ENCODE measurements at regions not wholly inside any gene's neighbourhood (a gene's known extent, or its start where the extent isn't known, plus 50 kb on each side); places are given as distances from the start of the nearest gene placed in this dataset.

DNA sequence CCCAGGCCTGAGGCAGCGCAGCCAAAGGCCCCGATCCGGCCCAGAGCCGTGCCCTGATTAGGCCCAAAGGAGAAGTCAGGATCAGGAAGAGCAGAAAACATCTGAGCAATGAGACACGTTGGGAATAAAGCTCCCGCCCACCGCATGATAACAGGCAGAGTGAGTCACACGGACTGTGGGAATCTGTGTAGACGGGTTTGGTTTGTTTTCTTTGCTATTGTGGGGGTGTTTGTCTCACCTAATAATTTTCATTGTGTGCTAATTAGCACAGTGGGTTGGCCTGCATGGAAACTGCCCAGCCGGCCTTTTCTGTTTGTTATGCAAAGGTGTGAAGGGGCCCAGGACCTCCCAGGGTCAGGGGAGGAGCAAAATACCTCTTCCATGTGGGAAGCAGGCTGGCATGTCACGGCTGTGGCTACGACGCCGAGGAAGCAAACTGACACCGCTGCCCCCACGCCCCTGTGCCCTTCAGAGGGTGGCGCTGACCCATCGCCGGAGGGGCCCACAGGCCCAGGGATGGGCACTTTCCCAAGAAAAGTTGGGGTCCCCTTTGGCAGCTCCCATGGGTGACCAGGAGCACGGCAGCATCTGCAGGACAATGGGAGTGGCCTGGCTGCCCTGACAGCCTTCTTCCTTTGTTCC, 68.4 kb upstream of the CTDP1 start:
- DNase-seq (ENCODE audit: low spot score) = no peak
- Mint-ChIP-seq H3K36me3 (ENCODE audit: low read depth) (no peaks in the 10 kb centered on the region), H3K4me1 (ENCODE audit: low read depth) (no peaks in the 10 kb centered on the region), H3K27me3 (ENCODE audit: low read depth) (no peaks in the 10 kb centered on the region), H3K27ac (no peak overlapping the region), H3K4me3 (no peak overlapping the region), H3K9me3 (no peaks in the 10 kb centered on the region)

DNA sequence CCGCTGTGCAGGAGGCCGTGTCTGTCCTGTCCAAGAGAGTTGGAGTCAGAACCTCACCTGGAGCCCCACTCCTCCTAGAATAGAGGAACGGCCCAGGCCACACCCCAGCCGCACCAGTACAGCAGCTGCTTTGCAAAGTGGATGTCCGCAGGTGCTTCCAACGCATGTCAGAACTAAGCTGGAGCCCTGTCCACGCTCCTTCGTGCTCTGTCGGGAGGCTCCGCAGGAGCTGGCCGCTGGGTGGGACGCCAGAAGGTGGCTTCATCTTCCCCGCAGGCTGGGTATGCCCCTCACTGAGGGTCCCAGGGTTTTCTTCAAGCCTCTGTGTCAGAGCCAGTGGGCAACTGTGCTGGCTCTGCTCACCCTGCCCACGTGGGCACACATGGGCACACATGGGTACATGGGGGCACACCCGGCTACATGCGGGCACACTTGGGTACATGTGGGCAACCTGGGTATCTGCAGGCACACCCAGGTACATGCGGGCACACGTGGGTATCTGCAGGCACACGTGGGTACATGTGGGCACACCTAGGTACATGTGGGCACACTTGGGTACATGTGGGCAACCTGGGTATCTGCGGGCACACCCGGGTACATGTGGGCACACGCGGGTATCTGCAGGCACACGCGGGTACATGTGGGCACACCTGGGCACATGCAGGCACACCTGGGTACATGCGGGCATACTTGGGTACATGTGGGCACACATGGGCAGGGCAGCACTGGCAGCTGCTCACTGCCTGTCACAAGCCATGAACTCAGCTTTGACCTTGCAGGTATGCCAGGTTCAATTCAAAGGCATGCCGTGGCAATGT, 67.1 kb upstream of the CTDP1 start:
- no peaks in the 10 kb centered on the region for H3K36me3 Mint-ChIP-seq (ENCODE audit: low read depth)

DNA sequence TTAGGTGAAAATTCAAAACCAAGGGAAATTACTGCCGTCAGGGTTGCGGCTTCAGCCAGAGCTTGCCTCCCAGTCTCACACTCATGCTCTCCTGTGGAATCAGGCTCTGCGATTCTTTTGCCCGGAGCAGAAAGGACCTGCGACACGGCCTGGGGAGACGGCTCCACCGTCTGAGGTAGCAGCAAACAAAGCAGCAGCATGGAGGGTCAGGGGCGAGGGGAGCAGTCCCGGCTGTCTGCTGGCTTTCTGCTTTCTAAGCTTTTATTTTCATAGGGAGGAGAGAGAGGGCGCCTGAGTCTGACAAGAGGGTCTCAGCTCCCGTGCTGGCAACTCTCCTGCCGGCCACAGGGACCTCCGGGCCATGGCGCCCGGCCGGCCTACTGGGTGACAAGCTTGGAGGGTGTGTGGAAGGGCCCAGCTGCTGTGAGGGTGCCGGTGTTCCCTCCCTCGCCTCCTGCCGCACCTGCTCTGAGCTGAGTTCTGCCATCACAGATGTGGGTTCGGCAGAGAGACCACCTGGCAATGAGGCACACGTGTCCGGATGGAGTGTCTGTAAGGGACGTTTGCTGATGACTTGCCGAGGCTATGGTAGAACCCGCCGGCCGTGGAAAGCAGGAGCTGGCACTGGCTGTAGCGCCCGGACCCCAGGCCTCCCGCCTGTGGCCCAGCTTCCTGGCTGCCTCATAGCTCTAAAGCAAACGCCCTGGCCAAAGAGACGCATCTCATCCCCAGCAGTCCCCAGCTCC, 66.2 kb upstream of the CTDP1 start:
- Mint-ChIP-seq H3K9me3 (no peaks in the 10 kb centered on the region), H3K27ac (no peak overlapping the region), H3K27me3 (ENCODE audit: low read depth) (no peaks in the 10 kb centered on the region), H3K4me3 (no peak overlapping the region), H3K4me1 (ENCODE audit: low read depth) (no peaks in the 10 kb centered on the region), H3K36me3 (ENCODE audit: low read depth) (no peaks in the 10 kb centered on the region)
- DNase-seq (ENCODE audit: low spot score) = no peak

More for the DNA sequence above, 67.1 kb upstream of the CTDP1 start:
- DNase-seq (ENCODE audit: low spot score) = no peak
- no peaks in the 10 kb centered on the region for H3K9me3 Mint-ChIP-seq
- H3K4me1 Mint-ChIP-seq (ENCODE audit: low read depth) = no peaks in the 10 kb centered on the region
- H3K4me3 Mint-ChIP-seq = no peak overlapping the region
- no peaks in the 10 kb centered on the region for H3K27me3 Mint-ChIP-seq (ENCODE audit: low read depth)
- no peak overlapping the region for H3K27ac Mint-ChIP-seq

DNA sequence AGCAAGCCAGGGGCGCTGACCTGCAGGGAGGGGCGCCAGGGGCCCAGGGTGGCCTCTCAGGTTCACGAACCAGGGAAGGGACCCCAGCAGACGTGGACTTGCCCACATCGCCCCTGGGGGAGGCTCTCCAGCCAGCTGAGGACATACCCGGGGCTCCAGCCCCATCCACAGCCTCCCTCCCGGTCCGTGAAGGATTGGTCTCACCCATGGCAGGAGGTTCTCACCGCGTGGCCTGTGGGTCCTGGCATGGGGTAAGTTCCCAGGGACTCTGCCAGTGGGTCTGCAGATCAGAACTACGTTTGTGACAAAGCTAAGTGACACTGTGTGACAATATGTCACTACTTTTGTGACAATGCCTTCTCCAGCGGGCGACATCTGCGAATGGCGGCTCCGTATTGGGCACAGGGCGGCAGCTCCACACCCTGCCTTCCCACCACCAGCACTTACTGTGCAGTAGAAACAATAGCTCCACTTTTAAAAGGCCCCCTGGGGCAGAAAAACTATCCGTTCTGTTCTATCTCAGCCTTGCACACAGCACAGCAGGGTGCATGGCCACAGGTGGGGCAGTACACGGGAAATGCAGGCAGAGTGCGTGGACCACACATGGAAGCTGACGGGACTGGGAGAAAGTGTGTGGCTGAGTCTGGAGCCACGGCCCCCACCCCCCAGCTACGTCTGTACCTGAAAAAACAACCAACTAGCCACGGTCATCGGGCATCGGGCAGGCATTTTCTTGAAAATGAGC, 65.2 kb upstream of the CTDP1 start:
- Mint-ChIP-seq H3K4me3 (no peak overlapping the region), H3K4me1 (ENCODE audit: low read depth) (no peaks in the 10 kb centered on the region), H3K27me3 (ENCODE audit: low read depth) (no peaks in the 10 kb centered on the region), H3K27ac (no peak overlapping the region), H3K36me3 (ENCODE audit: low read depth) (no peaks in the 10 kb centered on the region), H3K9me3 (no peaks in the 10 kb centered on the region)
- DNase-seq (ENCODE audit: low spot score) = no peak

DNA sequence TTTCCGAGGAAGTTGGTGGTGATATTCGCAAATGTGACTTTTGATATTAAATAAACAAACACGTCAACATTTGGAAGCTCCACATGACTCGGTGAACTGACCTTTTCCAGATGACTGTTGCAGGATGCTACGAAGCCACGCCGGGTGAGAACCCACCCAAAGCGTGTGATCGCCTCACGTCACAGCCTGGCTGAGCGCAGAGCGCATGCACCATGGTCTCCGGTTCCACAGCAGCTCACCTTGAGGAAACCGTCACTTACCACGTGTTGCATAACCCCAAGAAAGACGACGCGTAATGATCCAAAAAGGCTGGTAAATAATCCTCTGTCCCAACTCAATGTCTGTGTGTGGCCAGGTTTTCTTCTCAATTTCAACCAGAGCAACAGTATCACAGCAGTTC, 64.5 kb upstream of the CTDP1 start:
- no peak overlapping the region for H3K4me3 Mint-ChIP-seq
- no peaks in the 10 kb centered on the region for H3K27me3 Mint-ChIP-seq (ENCODE audit: low read depth)

DNA sequence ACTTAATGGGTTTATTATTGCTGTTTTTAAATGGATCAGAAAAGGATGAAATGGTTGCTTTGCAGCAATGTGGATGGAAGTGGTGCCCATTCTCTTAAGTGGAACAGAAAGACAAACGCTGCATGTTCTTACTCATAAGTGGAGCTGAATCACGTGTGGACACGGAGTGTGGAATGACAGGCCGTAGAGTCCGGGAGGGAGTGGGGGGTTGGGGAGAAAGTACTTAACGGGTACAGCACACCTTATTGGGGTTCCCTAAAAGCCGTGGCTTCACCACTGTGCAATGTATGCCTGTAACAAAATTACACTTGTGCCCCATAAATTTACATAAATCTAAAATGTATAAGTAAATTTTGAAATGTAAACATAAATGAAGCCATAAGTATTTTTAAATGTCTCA, 64.0 kb upstream of the CTDP1 start:
- H3K4me3 Mint-ChIP-seq = no peak overlapping the region
- H3K9me3 Mint-ChIP-seq = no peaks in the 10 kb centered on the region
- H3K27me3 Mint-ChIP-seq (ENCODE audit: low read depth) = no peaks in the 10 kb centered on the region
- no peaks in the 10 kb centered on the region for H3K4me1 Mint-ChIP-seq (ENCODE audit: low read depth)
- no peak for DNase-seq (ENCODE audit: low spot score)
- H3K27ac Mint-ChIP-seq = no peak overlapping the region
- H3K36me3 Mint-ChIP-seq (ENCODE audit: low read depth) = no peaks in the 10 kb centered on the region

More for the DNA sequence above, 64.5 kb upstream of the CTDP1 start:
- no peak overlapping the region for H3K27ac Mint-ChIP-seq
- H3K4me1 Mint-ChIP-seq (ENCODE audit: low read depth) = no peaks in the 10 kb centered on the region
- H3K36me3 Mint-ChIP-seq (ENCODE audit: low read depth) = no peaks in the 10 kb centered on the region
- no peaks in the 10 kb centered on the region for H3K9me3 Mint-ChIP-seq
- DNase-seq (ENCODE audit: low spot score) = no peak

DNA sequence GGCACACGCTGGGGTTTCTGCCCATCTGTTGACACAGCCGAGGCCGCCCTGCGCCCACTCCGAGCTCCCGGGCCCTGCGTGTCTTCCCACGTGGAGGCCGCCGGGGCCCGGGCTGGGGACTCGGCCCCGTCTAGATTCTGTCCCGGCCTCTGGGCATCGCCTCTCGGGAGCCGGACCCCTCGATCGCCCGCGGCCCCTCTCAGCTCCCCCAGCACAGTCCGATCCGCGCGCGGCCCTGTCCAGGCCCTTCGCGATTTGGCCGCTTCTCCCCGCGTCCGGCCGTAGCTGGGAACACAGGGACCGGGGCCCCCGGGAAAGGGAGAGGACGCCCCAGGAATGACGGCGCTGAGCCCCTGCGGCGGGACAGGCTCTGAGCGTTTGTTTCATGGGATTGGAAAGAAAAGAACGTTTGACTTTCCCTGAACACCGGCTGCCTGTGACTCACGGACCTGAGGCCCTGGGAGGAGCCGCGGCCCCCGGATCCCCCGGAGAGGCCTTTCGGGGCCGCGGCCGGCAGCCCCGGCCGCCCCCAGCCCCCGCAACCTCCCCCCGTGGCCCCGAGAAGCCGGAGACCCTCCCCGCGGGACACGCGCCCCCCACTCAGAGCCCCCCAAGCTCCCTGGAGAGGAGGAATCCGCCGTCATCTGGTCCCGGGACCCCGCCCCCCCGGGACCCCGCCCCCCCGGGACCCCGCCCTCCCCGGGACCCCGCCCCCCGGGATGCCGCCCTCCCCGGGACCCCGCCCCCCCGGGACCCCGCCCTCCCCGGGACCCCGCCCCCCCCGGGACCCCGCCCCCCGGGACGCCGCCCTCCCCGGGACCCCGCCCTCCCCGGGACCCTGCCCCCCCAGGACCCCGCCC, 62.7 kb upstream of the CTDP1 start:
- Mint-ChIP-seq H3K4me1 (ENCODE audit: low read depth) (no peaks in the 10 kb centered on the region), H3K27me3 (ENCODE audit: low read depth) (no peaks in the 10 kb centered on the region), H3K4me3 (no peak overlapping the region), H3K36me3 (ENCODE audit: low read depth) (no peaks in the 10 kb centered on the region), H3K27ac (no peak overlapping the region), H3K9me3 (no peaks in the 10 kb centered on the region)
- no peak for DNase-seq (ENCODE audit: low spot score)

DNA sequence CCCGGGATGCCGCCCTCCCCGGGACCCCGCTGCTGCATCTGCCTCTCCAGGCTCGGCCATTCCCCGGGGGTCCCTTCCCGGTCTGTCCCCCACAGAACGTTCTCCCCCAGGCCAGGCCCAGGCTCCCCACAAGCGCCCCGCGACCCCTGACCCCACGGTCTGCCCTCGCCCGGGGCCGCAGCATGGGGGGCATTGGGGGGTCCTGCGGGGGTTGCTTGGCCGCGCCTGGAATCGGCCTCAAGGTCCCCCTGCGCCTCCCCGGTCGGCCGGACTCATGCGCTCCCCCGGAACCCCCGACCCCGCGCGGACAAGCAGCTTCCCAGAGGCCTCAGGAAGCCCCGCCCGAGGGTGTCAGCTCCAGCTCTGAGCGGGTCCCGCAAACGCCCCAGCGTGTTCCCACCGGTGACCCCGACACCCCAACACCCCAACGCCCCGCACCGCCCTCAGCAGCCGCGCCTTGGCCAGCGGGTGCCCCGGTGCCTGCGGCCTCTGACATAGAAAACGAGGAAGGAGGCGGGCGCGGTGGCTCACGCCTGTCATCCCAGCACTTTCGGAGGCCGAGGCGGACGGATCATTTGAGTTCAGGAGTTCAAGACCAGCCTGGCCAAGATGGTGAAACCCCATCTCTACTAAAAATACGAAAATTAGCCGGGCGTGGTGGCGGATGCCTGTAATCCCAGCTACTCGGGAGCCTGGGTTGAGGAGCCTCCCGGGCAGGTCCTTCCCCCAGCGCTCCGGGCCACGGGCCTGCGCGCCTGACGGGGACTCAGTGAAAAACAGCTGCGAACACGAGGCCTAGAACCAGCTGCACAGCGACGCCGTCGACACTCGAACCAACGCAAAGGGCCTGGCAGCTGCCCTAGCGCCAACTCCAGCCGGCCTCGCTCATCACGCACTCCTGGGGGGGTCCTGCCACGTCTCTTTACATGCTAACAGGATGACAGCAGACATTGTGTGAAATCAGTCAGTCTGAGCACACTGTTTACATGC, 61.8 kb upstream of the CTDP1 start:
- Mint-ChIP-seq H3K9me3 (no peaks in the 10 kb centered on the region), H3K27me3 (ENCODE audit: low read depth) (no peaks in the 10 kb centered on the region), H3K4me1 (ENCODE audit: low read depth) (no peaks in the 10 kb centered on the region), H3K36me3 (ENCODE audit: low read depth) (no peaks in the 10 kb centered on the region), H3K27ac (no peak overlapping the region), H3K4me3 (no peak overlapping the region)
- DNase-seq (ENCODE audit: low spot score) = no peak

DNA sequence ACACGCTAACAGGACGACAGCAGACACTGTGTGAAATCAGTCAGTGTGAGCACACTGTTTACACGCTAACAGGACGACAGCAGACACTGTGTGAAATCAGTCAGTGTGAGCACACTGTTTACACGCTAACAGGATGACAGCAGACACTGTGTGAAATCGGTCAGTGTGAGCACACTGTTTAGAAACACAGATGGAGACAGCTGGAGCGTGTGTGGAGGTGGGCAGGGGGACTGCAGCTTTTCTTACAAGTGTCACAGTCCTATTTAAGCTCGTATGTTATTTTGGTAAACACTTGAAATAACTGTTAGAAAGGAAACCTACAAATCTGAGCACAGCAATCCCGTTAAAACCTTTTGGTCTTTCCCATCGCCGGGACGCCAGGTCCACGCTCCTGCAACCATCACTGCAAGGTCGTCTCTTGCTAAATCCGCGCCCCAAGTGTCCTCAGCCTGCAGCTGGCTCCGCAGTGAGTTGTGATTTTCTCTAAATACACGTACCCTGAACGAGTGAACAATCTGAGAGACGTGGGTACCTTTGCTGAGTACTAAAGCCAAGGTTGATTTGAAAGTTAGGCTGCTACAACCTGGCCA, 58.9 kb upstream of the CTDP1 start:
- Mint-ChIP-seq H3K4me3 (no peak overlapping the region), H3K4me1 (ENCODE audit: low read depth) (peaks cover 6% of the 10 kb centered on the region), H3K27ac (no peak overlapping the region), H3K36me3 (ENCODE audit: low read depth) (no peaks in the 10 kb centered on the region), H3K27me3 (ENCODE audit: low read depth) (peaks cover 5% of the 10 kb centered on the region), H3K9me3 (no peaks in the 10 kb centered on the region)
- no peak for DNase-seq (ENCODE audit: low spot score)

DNA sequence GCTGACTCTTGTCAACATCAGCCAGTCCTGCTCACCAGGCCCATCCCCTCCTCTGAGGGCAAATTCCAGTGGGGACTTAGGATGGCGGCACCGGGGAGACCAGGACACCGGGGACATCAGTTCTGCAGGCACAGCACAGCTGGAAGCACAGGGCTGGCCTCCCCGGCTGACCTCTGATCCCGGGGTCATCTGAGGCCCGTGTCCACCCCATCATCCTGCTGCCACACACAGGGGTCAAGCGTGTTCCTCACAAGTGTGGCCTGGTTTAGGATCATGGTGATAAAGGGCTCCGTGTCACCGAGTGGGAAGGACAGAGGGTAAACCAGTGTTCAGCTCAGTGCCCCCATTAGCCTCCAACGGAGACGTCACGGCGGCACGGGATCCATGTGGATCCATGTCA, 58.1 kb upstream of the CTDP1 start:
- H3K27ac Mint-ChIP-seq = no peak overlapping the region
- no peak overlapping the region for H3K4me3 Mint-ChIP-seq
- no peaks in the 10 kb centered on the region for H3K9me3 Mint-ChIP-seq
- H3K27me3 Mint-ChIP-seq (ENCODE audit: low read depth) = peaks cover 5% of the 10 kb centered on the region
- H3K4me1 Mint-ChIP-seq (ENCODE audit: low read depth) = peaks cover 6% of the 10 kb centered on the region
- no peak for DNase-seq (ENCODE audit: low spot score)
- no peaks in the 10 kb centered on the region for H3K36me3 Mint-ChIP-seq (ENCODE audit: low read depth)

DNA sequence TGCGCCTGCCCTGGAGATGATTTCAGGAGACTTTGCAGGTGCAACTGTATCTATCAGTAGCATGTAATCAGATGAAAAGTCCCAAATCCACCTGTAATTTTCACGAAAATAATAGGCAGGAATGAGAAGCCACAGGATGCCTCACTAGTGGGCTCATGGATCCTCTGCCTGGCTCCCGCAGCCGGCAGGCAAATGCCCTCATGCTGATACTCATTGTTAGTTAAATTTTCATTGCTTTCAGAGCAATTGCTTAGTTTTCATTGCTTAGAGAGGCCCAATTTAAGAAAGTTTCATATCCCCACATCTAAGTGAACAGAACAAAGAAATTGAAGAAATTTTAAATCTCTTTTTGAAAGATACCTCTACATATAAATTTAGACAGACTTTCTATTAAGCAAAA, 57.6 kb upstream of the CTDP1 start:
- H3K27ac Mint-ChIP-seq = no peak overlapping the region
- H3K27me3 Mint-ChIP-seq (ENCODE audit: low read depth) = peaks cover 5% of the 10 kb centered on the region
- H3K4me1 Mint-ChIP-seq (ENCODE audit: low read depth) = peaks cover 6% of the 10 kb centered on the region
- no peaks in the 10 kb centered on the region for H3K9me3 Mint-ChIP-seq
- no peak for DNase-seq (ENCODE audit: low spot score)
- no peak overlapping the region for H3K4me3 Mint-ChIP-seq
- no peaks in the 10 kb centered on the region for H3K36me3 Mint-ChIP-seq (ENCODE audit: low read depth)

Measured in T-helper 2 cell treated with Interferon-gamma antibody and Interleukin-4, amounts not matched to agents 5 μg/mL and 100 μg/mL, for 36 hours (primary cell).